ENCODE measurements at regions not wholly inside any gene's neighbourhood (a gene's known extent, or its start where the extent isn't known, plus 50 kb on each side); places are given as distances from the start of the nearest gene placed in this dataset.

- DNase-seq (ENCODE audit: low read depth in 1 of 2, low spot score in 1 of 2) (no peak), ATAC-seq (no peak), FAIRE-seq (no peak)
- Histone ChIP-seq H3K27ac (no peak overlapping the region), H3K4me2 (no peak overlapping the region), H3K9me3 (no peaks in the 10 kb centered on the region), H3K4me1 (no peaks in the 10 kb centered on the region), H3K4me3 (no peak overlapping the region)
- ChIA-PET CTCF (no interaction called here), POLR2A (no interaction called here)
- no peak for TF ChIP-seq ZNF302 (CRISPR knock-in tag; IDR thresholded peaks at IDR 0.05)
- no peak for TF ChIP-seq HDAC2 (IDR thresholded peaks at IDR 0.05)
- TF ChIP-seq ZFP36 (IDR thresholded peaks at IDR 0.05; ENCODE audit: borderline replicate concordance, partially characterized antibody) = no peak
- no peak for TF ChIP-seq JUNB (IDR thresholded peaks at IDR 0.05)
- no peak for TF ChIP-seq ATOH8 (CRISPR knock-in tag; IDR thresholded peaks at IDR 0.05; ENCODE audit: low read depth)
- TF ChIP-seq JUN (IDR thresholded peaks at IDR 0.05) = no peak
- no peak for TF ChIP-seq ZC3H11A (IDR thresholded peaks at IDR 0.05)
- TF ChIP-seq HMGXB4 (CRISPR knock-in tag; IDR thresholded peaks at IDR 0.05; ENCODE audit: borderline replicate concordance) = no peak
- TF ChIP-seq CBX8 (IDR thresholded peaks at IDR 0.05) = no peak
- TF ChIP-seq CEBPB (IDR thresholded peaks at IDR 0.05) = no peak
- no peak for TF ChIP-seq FOSL2 (IDR thresholded peaks at IDR 0.05)
- no peak for TF ChIP-seq FOSL2 (CRISPR knock-in tag; IDR thresholded peaks at IDR 0.05)
- TF ChIP-seq EHF (CRISPR knock-in tag; IDR thresholded peaks at IDR 0.05) = no peak
- WGBS (ENCODE audit: missing lambda C conversion rate) = 11% methylated on average over 1 of the region's 1 CpG
Measured at GRCh38 chr4:16439768-16440167, 213.5 kb upstream of the TAPT1 start.

- FAIRE-seq (no peak), DNase-seq (ENCODE audit: low read depth in 1 of 2, low spot score in 1 of 2) (no peak), ATAC-seq (no peak)
- POLR2A ChIA-PET = no interaction called here
- CTCF ChIA-PET = interaction anchor here (1.4 kb wide), 1 partner anchor 13 kb away, joined by 3 read pairs; no protein-coding TSS in a partner anchor
- TF ChIP-seq CBX2 (IDR thresholded peaks at IDR 0.05; ENCODE audit: borderline replicate concordance, low read depth) (no peak), CEBPB (IDR thresholded peaks at IDR 0.05) (no peak), KDM1A (IDR thresholded peaks at IDR 0.05; ENCODE audit: low read depth) (no peak), KDM5A (IDR thresholded peaks at IDR 0.05) (no peak), GATA3 (IDR thresholded peaks at IDR 0.05; ENCODE audit: borderline replicate concordance) (no peak), CHD2 (IDR thresholded peaks at IDR 0.05; ENCODE audit: low read length, partially characterized antibody) (no peak), ZFP36 (IDR thresholded peaks at IDR 0.05; ENCODE audit: borderline replicate concordance, partially characterized antibody) (no peak), CTCF (IDR thresholded peaks at IDR 0.05) (no peak), POLR2A (IDR thresholded peaks at IDR 0.05; ENCODE audit: low read length) (no peak), HOXB5 (CRISPR knock-in tag; IDR thresholded peaks at IDR 0.05) (no peak), HMGXB4 (CRISPR knock-in tag; IDR thresholded peaks at IDR 0.05; ENCODE audit: borderline replicate concordance) (no peak), MAZ (IDR thresholded peaks at IDR 0.05; ENCODE audit: borderline replicate concordance, low read depth, low read length) (no peak), PBX3 (IDR thresholded peaks at IDR 0.05) (no peak), MAFK (IDR thresholded peaks at IDR 0.05; ENCODE audit: partially characterized antibody) (no peak), SMC3 (IDR thresholded peaks at IDR 0.05) (no peak), NPAS2 (CRISPR knock-in tag; IDR thresholded peaks at IDR 0.05; ENCODE audit: borderline replicate concordance) (no peak), FOSB (CRISPR knock-in tag; IDR thresholded peaks at IDR 0.05) (no peak)
- no peak overlapping the region for H3K27ac ChIP-seq
- H3K4me1 ChIP-seq = no peaks in the 10 kb centered on the region
- H3K4me3 ChIP-seq = no peak overlapping the region
- H3K9me3 ChIP-seq = no peaks in the 10 kb centered on the region
- no peak overlapping the region for H3K4me2 ChIP-seq
Measured at GRCh38 chr4:16438986-16439385, 212.7 kb upstream of the TAPT1 start.
